Neuronal stem cell (in vitro differentiated cells): ENCODE measurements at regions not wholly inside any gene's neighbourhood (a gene's known extent, or its start where the extent isn't known, plus 50 kb on each side); places are given as distances from the start of the nearest gene placed in this dataset.
A peak's percentile ranks its signal among the peaks of the same experiment; 100 is the strongest.

Experiments used
- DNase-seq: peaks from one replicate; pipeline ENCODE4 v3.0.0-alpha.2; 2013; ENCODE audit warnings: low spot score
- H2AFZ ChIP-seq: one replicate; pipeline ENCODE4 v1.6.1; 2013; ENCODE audit warnings: mild to moderate bottlenecking, low read length, inconsistent platforms
- H2AK5ac ChIP-seq: 2 replicates; pipeline ENCODE4 v1.6.1; 2013; ENCODE audit warnings: low read depth, mild to moderate bottlenecking, inconsistent platforms, low read length, moderate library complexity, mixed read lengths
- H2BK120ac ChIP-seq: 2 replicates; pipeline ENCODE4 v1.6.1; 2013; ENCODE audit warnings: low read depth, mild to moderate bottlenecking, inconsistent platforms, low read length, moderate library complexity, mixed read lengths
- H2BK12ac ChIP-seq: one replicate; pipeline ENCODE4 v1.6.1; 2013; ENCODE audit warnings: low read length, inconsistent platforms
- H2BK15ac ChIP-seq: 2 replicates; pipeline ENCODE4 v1.6.1; 2013; ENCODE audit warnings: mild to moderate bottlenecking, low read length, inconsistent platforms, mixed read lengths
- H2BK5ac ChIP-seq: one replicate; pipeline ENCODE4 v1.6.1; 2013; ENCODE audit warnings: inconsistent platforms, mild to moderate bottlenecking, low read length, moderate library complexity
- H3K14ac ChIP-seq: one replicate; pipeline ENCODE4 v1.6.1; 2013; ENCODE audit warnings: low read length, inconsistent platforms
- H3K18ac ChIP-seq: 2 replicates; pipeline ENCODE4 v1.6.1; 2013; ENCODE audit warnings: low read length, inconsistent platforms
- H3K23ac ChIP-seq: 2 replicates; pipeline ENCODE4 v1.6.1; 2013; ENCODE audit warnings: low read depth, mild to moderate bottlenecking, mixed read lengths, low read length, inconsistent platforms; ENCODE audit not compliant: poor library complexity
- H3K27ac ChIP-seq: replicated peaks from 3 replicates; pipeline ENCODE4 v1.5.1; 2013; ENCODE audit warnings: low read length, inconsistent platforms
- H3K27me3 ChIP-seq, 3 experiments: 2 replicates each; pipeline ENCODE4 v1.6.1; 2013; ENCODE audit warnings: low read length in 3 of 3, mild to moderate bottlenecking in 2 of 3, inconsistent platforms in 1 of 3, low read depth in 1 of 3, mixed read lengths in 1 of 3, moderate library complexity in 1 of 3; ENCODE audit not compliant: control insufficient read depth in 3 of 3, insufficient read depth in 3 of 3
- H3K36me3 ChIP-seq, 2 donors: replicated peaks in 1 of 2; 2 replicates each; pipeline ENCODE4 v1.6.1; 2013; ENCODE audit warnings: low read length in 2 of 2; ENCODE audit not compliant: control insufficient read depth in 2 of 2, insufficient read depth in 2 of 2
- H3K4ac ChIP-seq: 2 replicates; pipeline ENCODE4 v1.6.1; 2013; ENCODE audit warnings: inconsistent platforms, mild to moderate bottlenecking, low read length, moderate library complexity
- H3K4me1 ChIP-seq, 2 donors: 1 replicate in 1 of 2; 2 replicates in 1 of 2; pipeline ENCODE4 v1.6.1; 2013; ENCODE audit warnings: low read length in 2 of 2, low read depth in 1 of 2; ENCODE audit not compliant: control insufficient read depth in 2 of 2, insufficient read depth in 1 of 2
- H3K4me2 ChIP-seq: one replicate; pipeline ENCODE4 v1.6.1; 2013; ENCODE audit warnings: mild to moderate bottlenecking, low read length, inconsistent platforms; ENCODE audit not compliant: insufficient read depth, poor library complexity, severe bottlenecking
- H3K4me3 ChIP-seq, 2 donors: 2 replicates each; pipeline ENCODE4 v1.5.1; 2013; ENCODE audit warnings: low read length in 2 of 2, mild to moderate bottlenecking in 2 of 2, inconsistent platforms in 1 of 2, moderate library complexity in 1 of 2
- H3K79me1 ChIP-seq: one replicate; pipeline ENCODE4 v1.6.1; 2013; ENCODE audit warnings: low read depth, mild to moderate bottlenecking, inconsistent platforms, low read length, moderate library complexity
- H3K9ac ChIP-seq: one replicate; pipeline ENCODE4 v1.6.1; 2013; ENCODE audit warnings: mild to moderate bottlenecking, low read depth, low read length, inconsistent platforms; ENCODE audit not compliant: poor library complexity
- H3K9me3 ChIP-seq, 2 donors: replicated peaks in 1 of 2; 2 replicates each; pipeline versions ENCODE3 to v1.6.1; 2013; ENCODE audit warnings: low read length in 2 of 2, mild to moderate bottlenecking in 2 of 2, inconsistent platforms in 1 of 2, low read depth in 1 of 2, mixed read lengths in 1 of 2, moderate library complexity in 1 of 2; ENCODE audit not compliant: control insufficient read depth in 2 of 2, insufficient read depth in 1 of 2
- H4K8ac ChIP-seq: one replicate; pipeline ENCODE4 v1.6.1; 2013; ENCODE audit warnings: low read depth, mild to moderate bottlenecking, inconsistent platforms, low read length, moderate library complexity
- H4K91ac ChIP-seq: one replicate; pipeline ENCODE4 v1.6.1; 2013; ENCODE audit warnings: low read length, low read depth, mild to moderate bottlenecking, inconsistent platforms; ENCODE audit not compliant: poor library complexity
- WGBS, 2 donors: extraction: QIAGEN DNeasy Blood & Tissue Kit; methylation state at CpG; one replicate each; pipeline ENCODE4 v1.1.7; 2013; ENCODE audit warnings: missing lambda C conversion rate in 2 of 2, mixed read lengths in 1 of 2; ENCODE audit not compliant: insufficient read length in 2 of 2, insufficient replicate concordance in 1 of 2; ENCODE audit errors: extremely low coverage in 2 of 2; 5-methylcytosine and 5-hydroxymethylcytosine counted together

DNA sequence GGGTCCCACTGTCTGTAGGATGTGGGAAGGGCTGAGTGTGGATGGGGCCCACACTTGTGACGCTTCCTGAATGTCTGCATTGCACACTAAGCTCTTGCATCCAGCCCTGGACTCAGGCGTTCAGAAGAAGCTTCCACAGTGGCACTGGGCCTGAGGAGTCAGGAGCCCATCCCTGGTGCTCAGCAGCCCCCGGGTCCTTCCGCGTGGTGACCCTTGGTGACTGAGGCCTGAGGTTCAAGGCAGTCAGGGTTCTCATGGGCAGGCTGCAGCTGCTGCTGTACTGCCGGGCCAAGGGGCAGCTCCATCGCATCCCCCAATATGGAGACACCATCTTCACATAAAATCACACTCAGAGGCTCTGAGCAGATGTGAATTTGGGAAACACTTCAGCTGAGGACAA, 65.8 kb upstream of the TUBA3E start:
- Histone ChIP-seq H2BK15ac (peak overlapping the region; percentile 45), H3K9ac (no peak overlapping the region), H3K36me3 (no peaks in the 10 kb centered on the region), H2BK120ac (no peak overlapping the region), H3K27me3 (peaks cover 0 to 19% (median 0%) of the 10 kb centered on the region in 3 experiments), H3K4me2 (no peak overlapping the region), H3K14ac (no peak overlapping the region), H3K27ac (no peak overlapping the region), H2BK12ac (no peak overlapping the region), H4K8ac (no peak overlapping the region), H2BK5ac (no peak overlapping the region), H3K23ac (no peak overlapping the region), H3K9me3 (peaks cover 0 to 1% of the 10 kb centered on the region in 2 donors), H2AFZ (no peak overlapping the region), H4K91ac (no peak overlapping the region), H3K4ac (no peak overlapping the region), H3K18ac (peak overlapping the region; percentile 59), H3K4me3 (no peak overlapping the region), H3K4me1 (peaks cover 6 to 12% of the 10 kb centered on the region in 2 donors), H3K79me1 (no peaks in the 10 kb centered on the region), H2AK5ac (no peak overlapping the region)
- DNase-seq, result no peak
- whole genome bisulfite sequencing, 2 donors, result no CpG with 5 or more reads among the region's 7 CpGs

DNA sequence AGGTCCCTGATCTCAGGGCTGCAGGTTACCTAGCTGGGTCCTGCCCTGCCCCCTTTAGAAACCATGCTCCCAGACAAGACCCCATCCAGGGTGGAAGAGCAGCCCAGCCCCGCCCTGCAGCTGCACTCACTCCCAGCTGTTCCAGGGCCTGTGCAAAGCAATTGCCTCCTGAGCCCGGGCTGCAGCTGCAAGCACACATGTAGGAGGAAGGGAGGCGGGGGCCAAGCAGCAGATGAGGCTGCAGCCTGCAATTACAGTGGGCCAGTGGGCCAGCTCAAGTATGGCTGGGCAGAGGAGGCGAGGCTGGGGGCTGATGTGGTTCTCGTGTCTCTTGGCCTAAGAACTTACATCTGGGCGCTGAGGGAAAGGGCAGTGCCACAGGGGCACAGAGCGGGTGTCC, 65.4 kb upstream of the TUBA3E start:
- Histone ChIP-seq H4K8ac (peak overlapping the region; percentile 56), H2AFZ (no peak overlapping the region), H3K23ac (no peak overlapping the region), H4K91ac (no peak overlapping the region), H3K18ac (peak overlapping the region; percentile 83), H2AK5ac (peak overlapping the region; percentile 33), H3K36me3 (no peaks in the 10 kb centered on the region), H2BK12ac (peak overlapping the region; percentile 48), H2BK120ac (no peak overlapping the region), H3K14ac (peak overlapping the region; percentile 85), H3K9ac (peak overlapping the region; percentile 3), H3K79me1 (no peaks in the 10 kb centered on the region), H3K4ac (no peak overlapping the region), H3K4me2 (no peak overlapping the region), H2BK15ac (no peak overlapping the region), H3K27me3 (peaks cover 0 to 19% (median 0%) of the 10 kb centered on the region in 3 experiments), H2BK5ac (no peak overlapping the region), H3K4me1 (peaks cover 7 to 16% of the 10 kb centered on the region in 2 donors), H3K4me3 (no peak overlapping the region), H3K9me3 (peaks cover 0 to 1% of the 10 kb centered on the region in 2 donors), H3K27ac (no peak overlapping the region)
- DNase-seq, result no peak
- WGBS, 2 donors, result no CpG with 5 or more reads among the region's 7 CpGs

DNA sequence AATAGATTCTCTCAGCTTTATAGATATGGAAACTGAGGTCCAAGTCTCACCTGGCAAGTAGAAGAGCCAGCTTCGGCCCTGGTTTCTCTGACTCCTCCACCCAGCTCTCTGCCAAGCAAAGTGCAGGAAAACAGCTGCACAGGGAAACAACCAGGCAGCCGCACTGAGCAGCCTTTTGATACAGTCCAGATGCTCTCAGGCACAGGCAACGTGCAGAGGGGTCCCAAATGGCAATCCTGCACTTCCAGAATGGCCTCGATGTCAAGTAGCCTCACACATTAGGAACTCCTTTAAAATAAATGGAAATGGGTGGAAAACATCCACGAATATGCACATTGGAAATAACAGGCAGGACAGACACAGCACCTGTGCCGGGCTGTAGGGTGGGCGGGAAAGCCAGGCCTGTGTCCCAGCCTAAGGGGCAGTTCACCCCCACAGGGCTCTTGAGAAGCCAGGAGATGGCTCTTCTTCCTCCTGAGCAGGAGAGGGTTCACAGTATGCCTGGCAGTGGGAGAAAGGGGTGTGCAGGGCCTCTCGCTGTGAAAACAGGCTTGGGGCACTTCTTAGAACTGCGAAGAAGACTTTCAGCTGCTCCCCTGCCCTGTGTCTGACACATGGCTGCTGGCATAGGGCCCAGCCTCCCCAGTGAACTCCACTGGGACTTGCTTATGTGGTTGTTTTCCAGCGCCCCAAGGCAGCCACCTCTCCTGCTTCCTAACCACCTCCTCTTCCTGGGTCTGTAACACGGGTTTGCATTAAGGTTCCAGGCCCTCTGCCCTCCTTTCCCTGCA, 63.9 kb upstream of the TUBA3E start:
- Histone ChIP-seq H3K4me1 (peaks cover 7 to 24% of the 10 kb centered on the region in 2 donors), H3K27me3 (peaks cover 0 to 17% (median 0%) of the 10 kb centered on the region in 3 experiments), H3K9ac (no peak overlapping the region), H4K91ac (no peak overlapping the region), H3K36me3 (no peaks in the 10 kb centered on the region), H3K27ac (no peak overlapping the region), H3K4ac (no peak overlapping the region), H2BK5ac (no peak overlapping the region), H2AFZ (no peak overlapping the region), H3K9me3 (peaks cover 0 to under 1% of the 10 kb centered on the region in 2 donors), H3K18ac (peak overlapping the region; percentile 61), H2BK12ac (no peak overlapping the region), H2AK5ac (peak overlapping the region; percentile 30), H3K4me3 (no peak overlapping the region), H3K14ac (no peak overlapping the region), H4K8ac (no peak overlapping the region), H2BK15ac (no peak overlapping the region), H3K4me2 (no peak overlapping the region), H3K23ac (no peak overlapping the region), H3K79me1 (no peaks in the 10 kb centered on the region), H2BK120ac (no peak overlapping the region)
- no peak for DNase-seq
- WGBS, 2 donors, result no CpG with 5 or more reads among the region's 11 CpGs

DNA sequence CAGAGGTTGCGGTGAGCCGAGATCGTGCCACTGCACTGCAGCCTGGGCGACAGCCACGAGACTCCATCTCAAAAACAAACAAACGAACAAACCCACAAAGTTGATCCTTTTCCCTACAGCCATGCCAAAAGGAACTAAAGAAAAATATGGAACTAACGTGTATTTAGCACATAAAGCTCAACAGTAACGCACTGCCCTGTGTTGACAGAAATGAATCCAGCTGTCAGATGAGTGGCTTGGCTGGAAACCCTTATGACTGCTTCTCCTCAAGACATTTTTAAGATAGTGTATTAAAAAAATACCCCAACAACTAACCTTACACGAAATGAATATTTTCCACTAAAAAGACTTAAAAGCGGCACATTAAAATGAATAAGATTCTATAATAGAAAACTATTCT, 62.9 kb upstream of the TUBA3E start:
- H4K91ac ChIP-seq, result no peak overlapping the region
- no peaks in the 10 kb centered on the region for H3K36me3 ChIP-seq
- H4K8ac ChIP-seq, result no peak overlapping the region
- H3K4me2 ChIP-seq, result no peak overlapping the region
- peaks cover 7 to 24% of the 10 kb centered on the region in 2 donors for H3K4me1 ChIP-seq
- no peak overlapping the region for H3K4me3 ChIP-seq
- H3K18ac ChIP-seq, result no peak overlapping the region
- no peak for DNase-seq
- H2BK15ac ChIP-seq, result no peak overlapping the region
- no peak overlapping the region for H2BK5ac ChIP-seq
- no peak overlapping the region for H3K14ac ChIP-seq
- no peak overlapping the region for H2BK12ac ChIP-seq
- no peak overlapping the region for H3K9ac ChIP-seq
- peaks cover 0 to 15% (median 0%) of the 10 kb centered on the region in 3 experiments for H3K27me3 ChIP-seq
- no peak overlapping the region for H2BK120ac ChIP-seq
- H3K9me3 ChIP-seq, result no peaks in the 10 kb centered on the region
- H2AK5ac ChIP-seq, result no peak overlapping the region
- H3K79me1 ChIP-seq, result no peaks in the 10 kb centered on the region
- no peak overlapping the region for H3K27ac ChIP-seq
- WGBS, 2 donors, result no CpG with 5 or more reads among the region's 10 CpGs
- no peak overlapping the region for H3K4ac ChIP-seq
- no peak overlapping the region for H3K23ac ChIP-seq
- H2AFZ ChIP-seq, result no peak overlapping the region
